HL-60 (cell line): ENCODE measurements at regions not wholly inside any gene's neighbourhood (a gene's known extent, or its start where the extent isn't known, plus 50 kb on each side); places are given as distances from the start of the nearest gene placed in this dataset.

Source experiments
- GABPA ChIP-seq: IDR thresholded peaks from 2 replicates; pipeline ENCODE4 v1.6.1; 2012; ENCODE audit warnings: low read depth
- POLR2AphosphoS5 ChIP-seq: IDR thresholded peaks from 2 replicates; pipeline ENCODE4 v1.6.1; 2012; ENCODE audit warnings: low read depth
- TF ChIP-seq, protein P1 (sequence below): IDR thresholded peaks from one replicate; pipeline ENCODE4 v1.5.1; 2011; ENCODE audit warnings: low read length, control low read depth, inconsistent platforms; ENCODE audit not compliant: insufficient read depth
- TF ChIP-seq, protein P2 (sequence below): IDR thresholded peaks from 2 replicates; pipeline ENCODE4 v1.6.1; 2012; ENCODE audit warnings: low read depth; ENCODE audit not compliant: insufficient replicate concordance

DNA sequence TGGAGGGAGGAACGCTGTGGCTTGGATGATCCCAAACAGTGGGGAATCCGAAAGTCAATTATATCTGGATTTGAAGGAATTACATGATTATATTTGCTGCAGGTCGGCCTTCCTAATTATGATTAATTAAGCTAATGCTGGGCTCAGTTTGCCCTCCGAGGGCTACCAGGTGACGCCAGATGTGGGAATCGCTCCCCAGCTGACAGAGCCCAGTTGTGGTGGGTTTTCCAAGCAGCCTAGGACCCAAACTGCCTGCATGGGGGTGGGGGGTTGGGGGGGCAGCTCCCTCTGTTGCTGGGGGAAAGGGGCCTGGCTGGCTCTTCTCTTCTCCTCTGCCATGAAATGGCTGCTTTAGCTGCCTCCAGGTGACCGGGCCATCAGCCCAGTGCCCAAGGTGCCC lies 147.6 kb upstream of the C1orf174 start:
- TF ChIP-seq, protein P1, sequence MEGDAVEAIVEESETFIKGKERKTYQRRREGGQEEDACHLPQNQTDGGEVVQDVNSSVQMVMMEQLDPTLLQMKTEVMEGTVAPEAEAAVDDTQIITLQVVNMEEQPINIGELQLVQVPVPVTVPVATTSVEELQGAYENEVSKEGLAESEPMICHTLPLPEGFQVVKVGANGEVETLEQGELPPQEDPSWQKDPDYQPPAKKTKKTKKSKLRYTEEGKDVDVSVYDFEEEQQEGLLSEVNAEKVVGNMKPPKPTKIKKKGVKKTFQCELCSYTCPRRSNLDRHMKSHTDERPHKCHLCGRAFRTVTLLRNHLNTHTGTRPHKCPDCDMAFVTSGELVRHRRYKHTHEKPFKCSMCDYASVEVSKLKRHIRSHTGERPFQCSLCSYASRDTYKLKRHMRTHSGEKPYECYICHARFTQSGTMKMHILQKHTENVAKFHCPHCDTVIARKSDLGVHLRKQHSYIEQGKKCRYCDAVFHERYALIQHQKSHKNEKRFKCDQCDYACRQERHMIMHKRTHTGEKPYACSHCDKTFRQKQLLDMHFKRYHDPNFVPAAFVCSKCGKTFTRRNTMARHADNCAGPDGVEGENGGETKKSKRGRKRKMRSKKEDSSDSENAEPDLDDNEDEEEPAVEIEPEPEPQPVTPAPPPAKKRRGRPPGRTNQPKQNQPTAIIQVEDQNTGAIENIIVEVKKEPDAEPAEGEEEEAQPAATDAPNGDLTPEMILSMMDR, result no peak
- TF ChIP-seq POLR2AphosphoS5, result no peak
- TF ChIP-seq, protein P2, sequence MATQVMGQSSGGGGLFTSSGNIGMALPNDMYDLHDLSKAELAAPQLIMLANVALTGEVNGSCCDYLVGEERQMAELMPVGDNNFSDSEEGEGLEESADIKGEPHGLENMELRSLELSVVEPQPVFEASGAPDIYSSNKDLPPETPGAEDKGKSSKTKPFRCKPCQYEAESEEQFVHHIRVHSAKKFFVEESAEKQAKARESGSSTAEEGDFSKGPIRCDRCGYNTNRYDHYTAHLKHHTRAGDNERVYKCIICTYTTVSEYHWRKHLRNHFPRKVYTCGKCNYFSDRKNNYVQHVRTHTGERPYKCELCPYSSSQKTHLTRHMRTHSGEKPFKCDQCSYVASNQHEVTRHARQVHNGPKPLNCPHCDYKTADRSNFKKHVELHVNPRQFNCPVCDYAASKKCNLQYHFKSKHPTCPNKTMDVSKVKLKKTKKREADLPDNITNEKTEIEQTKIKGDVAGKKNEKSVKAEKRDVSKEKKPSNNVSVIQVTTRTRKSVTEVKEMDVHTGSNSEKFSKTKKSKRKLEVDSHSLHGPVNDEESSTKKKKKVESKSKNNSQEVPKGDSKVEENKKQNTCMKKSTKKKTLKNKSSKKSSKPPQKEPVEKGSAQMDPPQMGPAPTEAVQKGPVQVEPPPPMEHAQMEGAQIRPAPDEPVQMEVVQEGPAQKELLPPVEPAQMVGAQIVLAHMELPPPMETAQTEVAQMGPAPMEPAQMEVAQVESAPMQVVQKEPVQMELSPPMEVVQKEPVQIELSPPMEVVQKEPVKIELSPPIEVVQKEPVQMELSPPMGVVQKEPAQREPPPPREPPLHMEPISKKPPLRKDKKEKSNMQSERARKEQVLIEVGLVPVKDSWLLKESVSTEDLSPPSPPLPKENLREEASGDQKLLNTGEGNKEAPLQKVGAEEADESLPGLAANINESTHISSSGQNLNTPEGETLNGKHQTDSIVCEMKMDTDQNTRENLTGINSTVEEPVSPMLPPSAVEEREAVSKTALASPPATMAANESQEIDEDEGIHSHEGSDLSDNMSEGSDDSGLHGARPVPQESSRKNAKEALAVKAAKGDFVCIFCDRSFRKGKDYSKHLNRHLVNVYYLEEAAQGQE, result no peak
- no peak for TF ChIP-seq GABPA
